Gastrocnemius medialis (tissue), 4 donors: ENCODE measurements at regions not wholly inside any gene's neighbourhood (a gene's known extent, or its start where the extent isn't known, plus 50 kb on each side); places are given as distances from the start of the nearest gene placed in this dataset.

Experiments used
- POLR2A ChIP-seq, 2 donors: fragments of 450-650 bp; IDR thresholded peaks; one replicate each; pipeline ENCODE4 v1.6.1; 2017; ENCODE audit warnings: antibody characterized with exemption in 2 of 2, mild to moderate bottlenecking in 2 of 2, moderate library complexity in 2 of 2
- TF ChIP-seq, protein P1 (sequence below), 5 experiments: fragments of 450-650 bp in 3 of 5; fragments of 200-600 bp in 2 of 5; sonication (generic) in 2 of 5; IDR thresholded peaks in 4 of 5; conservative IDR thresholded peaks in 1 of 5; 1 replicate in 4 of 5; 2 replicates in 1 of 5; pipeline ENCODE4 v1.5.1; 2016 to 2019; ENCODE audit warnings: antibody characterized with exemption in 5 of 5, mild to moderate bottlenecking in 3 of 5, moderate library complexity in 3 of 5

GRCh38 chr15:37249249-37249648, 148.9 kb upstream of the MEIS2 start:
- TF ChIP-seq, protein P1, sequence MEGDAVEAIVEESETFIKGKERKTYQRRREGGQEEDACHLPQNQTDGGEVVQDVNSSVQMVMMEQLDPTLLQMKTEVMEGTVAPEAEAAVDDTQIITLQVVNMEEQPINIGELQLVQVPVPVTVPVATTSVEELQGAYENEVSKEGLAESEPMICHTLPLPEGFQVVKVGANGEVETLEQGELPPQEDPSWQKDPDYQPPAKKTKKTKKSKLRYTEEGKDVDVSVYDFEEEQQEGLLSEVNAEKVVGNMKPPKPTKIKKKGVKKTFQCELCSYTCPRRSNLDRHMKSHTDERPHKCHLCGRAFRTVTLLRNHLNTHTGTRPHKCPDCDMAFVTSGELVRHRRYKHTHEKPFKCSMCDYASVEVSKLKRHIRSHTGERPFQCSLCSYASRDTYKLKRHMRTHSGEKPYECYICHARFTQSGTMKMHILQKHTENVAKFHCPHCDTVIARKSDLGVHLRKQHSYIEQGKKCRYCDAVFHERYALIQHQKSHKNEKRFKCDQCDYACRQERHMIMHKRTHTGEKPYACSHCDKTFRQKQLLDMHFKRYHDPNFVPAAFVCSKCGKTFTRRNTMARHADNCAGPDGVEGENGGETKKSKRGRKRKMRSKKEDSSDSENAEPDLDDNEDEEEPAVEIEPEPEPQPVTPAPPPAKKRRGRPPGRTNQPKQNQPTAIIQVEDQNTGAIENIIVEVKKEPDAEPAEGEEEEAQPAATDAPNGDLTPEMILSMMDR (IDR thresholded peaks at IDR 0.05 in 4 of 5, conservative IDR thresholded peaks at IDR 0.05 in 1 of 5), result no peak
- no peak for TF ChIP-seq POLR2A (IDR thresholded peaks at IDR 0.05)
